ENCODE measurements at regions not wholly inside any gene's neighbourhood (a gene's known extent, or its start where the extent isn't known, plus 50 kb on each side); places are given as distances from the start of the nearest gene placed in this dataset.

GRCh38 chr18:28338316-28338715 lies 161.4 kb upstream of the CDH2 start:
- Histone ChIP-seq H3K9ac (ENCODE audit: low read depth in 1 of 2, low read length in 2 of 2) (no peak overlapping the region), H3K27ac (ENCODE audit: low read depth in 2 of 2, low read length in 2 of 2) (no peak overlapping the region), H3K4me3 (ENCODE audit: low read length in 2 of 2) (no peak overlapping the region), H3K9me3 (ENCODE audit: control insufficient read depth in 2 of 2, low read length in 2 of 2) (no peaks in the 10 kb centered on the region), H3K36me3 (ENCODE audit: control insufficient read depth in 2 of 2, insufficient read depth in 2 of 2, low read length in 2 of 2) (no peaks in the 10 kb centered on the region), H3K4me1 (ENCODE audit: control insufficient read depth in 2 of 2, insufficient read depth in 2 of 2, low read length in 2 of 2) (no peaks in the 10 kb centered on the region), H3K27me3 (ENCODE audit: control insufficient read depth in 2 of 2, insufficient read depth in 2 of 2, low read length in 2 of 2) (no peaks in the 10 kb centered on the region)

DNA sequence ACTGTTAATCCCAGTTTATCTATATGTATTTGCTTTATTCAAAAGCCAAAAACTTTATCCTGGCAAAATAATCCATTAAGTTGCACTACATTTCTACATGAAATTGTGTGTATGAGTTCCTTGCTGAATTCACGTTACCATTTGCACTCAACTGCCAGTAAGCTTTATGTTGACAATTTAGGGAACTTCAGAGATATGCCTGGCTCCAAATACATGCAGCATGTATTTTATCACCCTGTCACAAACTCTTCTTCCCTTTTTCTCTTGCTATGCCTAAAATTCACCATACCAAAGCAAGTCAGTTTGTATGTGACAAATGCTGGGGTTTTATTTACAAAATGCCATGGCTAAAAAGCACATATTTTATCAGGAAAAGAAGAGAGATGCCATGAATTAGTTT lies 157.6 kb upstream of the CDH2 start:
- no peak overlapping the region for H3K9ac ChIP-seq (ENCODE audit: low read depth in 1 of 2, low read length in 2 of 2)
- no peaks in the 10 kb centered on the region for H3K4me1 ChIP-seq (ENCODE audit: control insufficient read depth in 2 of 2, insufficient read depth in 2 of 2, low read length in 2 of 2)
- no peak overlapping the region for H3K27ac ChIP-seq (ENCODE audit: low read depth in 2 of 2, low read length in 2 of 2)
- H3K4me3 ChIP-seq (ENCODE audit: low read length in 2 of 2) = no peak overlapping the region
- H3K9me3 ChIP-seq (ENCODE audit: control insufficient read depth in 2 of 2, low read length in 2 of 2) = no peaks in the 10 kb centered on the region
- H3K36me3 ChIP-seq (ENCODE audit: control insufficient read depth in 2 of 2, insufficient read depth in 2 of 2, low read length in 2 of 2) = no peaks in the 10 kb centered on the region
- no peaks in the 10 kb centered on the region for H3K27me3 ChIP-seq (ENCODE audit: control insufficient read depth in 2 of 2, insufficient read depth in 2 of 2, low read length in 2 of 2)

DNA sequence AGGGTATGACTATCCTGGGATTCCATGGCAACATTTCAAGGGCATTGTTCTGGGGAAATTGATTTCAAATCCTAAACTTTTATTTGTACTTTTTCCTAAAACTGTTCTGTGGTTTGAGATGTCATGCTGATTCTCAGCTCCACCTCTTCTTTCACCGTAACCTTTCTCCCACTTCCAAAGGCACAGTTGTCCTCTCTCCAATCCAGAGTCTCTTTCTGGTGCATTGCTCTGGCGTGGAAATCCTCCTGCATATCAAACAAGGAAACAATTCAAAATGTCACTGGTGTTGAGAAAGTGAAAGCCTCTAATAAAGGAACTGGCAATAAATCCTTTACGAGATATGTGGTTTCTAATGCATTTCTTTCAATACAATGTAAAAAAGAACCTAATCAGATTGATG lies 155.1 kb upstream of the CDH2 start:
- Histone ChIP-seq H3K36me3 (ENCODE audit: control insufficient read depth in 2 of 2, insufficient read depth in 2 of 2, low read length in 2 of 2) (no peaks in the 10 kb centered on the region), H3K9ac (ENCODE audit: low read depth in 1 of 2, low read length in 2 of 2) (no peak overlapping the region), H3K9me3 (ENCODE audit: control insufficient read depth in 2 of 2, low read length in 2 of 2) (no peaks in the 10 kb centered on the region), H3K27ac (ENCODE audit: low read depth in 2 of 2, low read length in 2 of 2) (no peak overlapping the region), H3K4me1 (ENCODE audit: control insufficient read depth in 2 of 2, insufficient read depth in 2 of 2, low read length in 2 of 2) (no peaks in the 10 kb centered on the region), H3K4me3 (ENCODE audit: low read length in 2 of 2) (no peak overlapping the region), H3K27me3 (ENCODE audit: control insufficient read depth in 2 of 2, insufficient read depth in 2 of 2, low read length in 2 of 2) (no peaks in the 10 kb centered on the region)

DNA sequence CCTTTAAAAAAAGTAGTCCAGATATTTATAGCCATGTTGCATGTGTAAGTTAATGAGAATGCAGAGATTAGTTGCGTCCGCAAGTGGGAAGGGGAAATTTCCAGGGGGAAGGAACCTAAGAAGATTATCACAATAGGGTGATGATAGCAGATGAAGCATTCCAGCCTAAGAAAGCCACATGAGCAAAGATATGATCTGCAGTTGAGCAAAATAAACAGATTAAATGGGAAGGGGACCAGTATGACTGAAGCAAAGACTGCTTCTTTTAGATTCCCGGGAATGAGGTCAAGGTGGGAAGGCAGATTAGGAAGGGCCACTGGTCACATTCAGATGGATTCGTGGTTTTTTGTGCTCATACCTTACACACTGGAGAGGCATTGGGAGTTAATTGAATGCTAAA lies 154.6 kb upstream of the CDH2 start:
- no peaks in the 10 kb centered on the region for H3K4me1 ChIP-seq (ENCODE audit: control insufficient read depth in 2 of 2, insufficient read depth in 2 of 2, low read length in 2 of 2)
- no peaks in the 10 kb centered on the region for H3K27me3 ChIP-seq (ENCODE audit: control insufficient read depth in 2 of 2, insufficient read depth in 2 of 2, low read length in 2 of 2)
- no peaks in the 10 kb centered on the region for H3K36me3 ChIP-seq (ENCODE audit: control insufficient read depth in 2 of 2, insufficient read depth in 2 of 2, low read length in 2 of 2)
- no peak overlapping the region for H3K4me3 ChIP-seq (ENCODE audit: low read length in 2 of 2)
- H3K9ac ChIP-seq (ENCODE audit: low read depth in 1 of 2, low read length in 2 of 2) = no peak overlapping the region
- no peak overlapping the region for H3K27ac ChIP-seq (ENCODE audit: low read depth in 2 of 2, low read length in 2 of 2)
- H3K9me3 ChIP-seq (ENCODE audit: control insufficient read depth in 2 of 2, low read length in 2 of 2) = no peaks in the 10 kb centered on the region

- Histone ChIP-seq H3K27ac (ENCODE audit: low read depth in 2 of 2, low read length in 2 of 2) (no peak overlapping the region), H3K27me3 (ENCODE audit: control insufficient read depth in 2 of 2, insufficient read depth in 2 of 2, low read length in 2 of 2) (no peaks in the 10 kb centered on the region), H3K9ac (ENCODE audit: low read depth in 1 of 2, low read length in 2 of 2) (no peak overlapping the region), H3K4me1 (ENCODE audit: control insufficient read depth in 2 of 2, insufficient read depth in 2 of 2, low read length in 2 of 2) (no peaks in the 10 kb centered on the region), H3K4me3 (ENCODE audit: low read length in 2 of 2) (no peak overlapping the region), H3K36me3 (ENCODE audit: control insufficient read depth in 2 of 2, insufficient read depth in 2 of 2, low read length in 2 of 2) (no peaks in the 10 kb centered on the region), H3K9me3 (ENCODE audit: control insufficient read depth in 2 of 2, low read length in 2 of 2) (no peaks in the 10 kb centered on the region)
Measured at GRCh38 chr18:28313602-28314001, 136.7 kb upstream of the CDH2 start.

- H3K27me3 ChIP-seq (ENCODE audit: control insufficient read depth in 2 of 2, insufficient read depth in 2 of 2, low read length in 2 of 2) = no peaks in the 10 kb centered on the region
- no peaks in the 10 kb centered on the region for H3K4me1 ChIP-seq (ENCODE audit: control insufficient read depth in 2 of 2, insufficient read depth in 2 of 2, low read length in 2 of 2)
- no peak overlapping the region for H3K27ac ChIP-seq (ENCODE audit: low read depth in 2 of 2, low read length in 2 of 2)
- H3K36me3 ChIP-seq (ENCODE audit: control insufficient read depth in 2 of 2, insufficient read depth in 2 of 2, low read length in 2 of 2) = no peaks in the 10 kb centered on the region
- no peaks in the 10 kb centered on the region for H3K9me3 ChIP-seq (ENCODE audit: control insufficient read depth in 2 of 2, low read length in 2 of 2)
- no peak overlapping the region for H3K9ac ChIP-seq (ENCODE audit: low read depth in 1 of 2, low read length in 2 of 2)
- H3K4me3 ChIP-seq (ENCODE audit: low read length in 2 of 2) = no peak overlapping the region
Measured at GRCh38 chr18:28288784-28289183, 111.9 kb upstream of the CDH2 start.

DNA sequence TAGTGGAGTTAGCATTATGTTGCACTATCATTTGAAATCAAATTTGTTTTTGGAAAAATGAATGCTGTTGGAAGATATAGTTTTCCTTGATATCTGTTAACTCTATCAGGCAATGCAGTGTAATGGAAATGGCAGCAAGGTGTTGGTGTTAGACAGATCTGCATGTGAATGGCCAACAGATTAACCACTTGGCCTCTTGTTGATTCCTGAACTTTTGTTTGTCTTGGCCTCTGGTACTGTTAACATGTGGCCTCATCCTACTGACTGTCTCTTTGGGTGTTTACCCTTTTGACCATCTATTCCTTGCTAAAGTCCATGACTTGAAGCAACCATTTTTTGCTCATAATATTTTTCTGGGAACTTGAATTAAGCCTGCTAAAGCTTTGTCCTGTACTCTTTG lies 110.2 kb upstream of the CDH2 start:
- H3K4me1 ChIP-seq (ENCODE audit: control insufficient read depth in 2 of 2, insufficient read depth in 2 of 2, low read length in 2 of 2) = no peaks in the 10 kb centered on the region
- H3K27ac ChIP-seq (ENCODE audit: low read depth in 2 of 2, low read length in 2 of 2) = no peak overlapping the region
- no peak overlapping the region for H3K4me3 ChIP-seq (ENCODE audit: low read length in 2 of 2)
- H3K27me3 ChIP-seq (ENCODE audit: control insufficient read depth in 2 of 2, insufficient read depth in 2 of 2, low read length in 2 of 2) = no peaks in the 10 kb centered on the region
- no peaks in the 10 kb centered on the region for H3K9me3 ChIP-seq (ENCODE audit: control insufficient read depth in 2 of 2, low read length in 2 of 2)
- no peak overlapping the region for H3K9ac ChIP-seq (ENCODE audit: low read depth in 1 of 2, low read length in 2 of 2)
- H3K36me3 ChIP-seq (ENCODE audit: control insufficient read depth in 2 of 2, insufficient read depth in 2 of 2, low read length in 2 of 2) = no peaks in the 10 kb centered on the region

DNA sequence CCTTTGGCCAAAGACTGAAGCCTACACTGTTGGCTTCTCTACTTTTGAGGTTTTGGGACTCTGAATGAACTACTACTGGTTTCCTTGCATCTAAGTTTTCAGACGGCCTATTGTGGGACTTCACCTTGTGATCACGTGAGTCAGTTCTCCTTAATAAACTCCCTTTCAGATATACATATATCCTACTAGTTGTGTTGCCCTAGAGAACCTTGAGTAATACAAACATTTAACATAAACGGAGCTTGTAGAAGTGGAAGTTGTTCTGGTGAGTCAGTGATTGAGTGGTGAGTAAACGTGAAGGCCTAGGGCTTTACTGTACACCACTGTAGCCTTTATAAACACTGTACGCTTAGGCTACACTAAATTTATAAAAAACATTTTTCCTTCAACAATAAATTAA lies 107.2 kb upstream of the CDH2 start:
- no peak overlapping the region for H3K27ac ChIP-seq (ENCODE audit: low read depth in 2 of 2, low read length in 2 of 2)

GRCh38 chr18:28281400-28281799 lies 104.5 kb upstream of the CDH2 start:
- no peaks in the 10 kb centered on the region for H3K9me3 ChIP-seq (ENCODE audit: control insufficient read depth in 2 of 2, low read length in 2 of 2)
- no peak overlapping the region for H3K27ac ChIP-seq (ENCODE audit: low read depth in 2 of 2, low read length in 2 of 2)
- H3K36me3 ChIP-seq (ENCODE audit: control insufficient read depth in 2 of 2, insufficient read depth in 2 of 2, low read length in 2 of 2) = no peaks in the 10 kb centered on the region
- H3K4me3 ChIP-seq (ENCODE audit: low read length in 2 of 2) = no peak overlapping the region
- H3K4me1 ChIP-seq (ENCODE audit: control insufficient read depth in 2 of 2, insufficient read depth in 2 of 2, low read length in 2 of 2) = no peaks in the 10 kb centered on the region
- no peaks in the 10 kb centered on the region for H3K27me3 ChIP-seq (ENCODE audit: control insufficient read depth in 2 of 2, insufficient read depth in 2 of 2, low read length in 2 of 2)
- H3K9ac ChIP-seq (ENCODE audit: low read depth in 1 of 2, low read length in 2 of 2) = no peak overlapping the region

More for the DNA sequence above, 107.2 kb upstream of the CDH2 start:
- no peak overlapping the region for H3K4me3 ChIP-seq (ENCODE audit: low read length in 2 of 2)
- H3K36me3 ChIP-seq (ENCODE audit: control insufficient read depth in 2 of 2, insufficient read depth in 2 of 2, low read length in 2 of 2) = no peaks in the 10 kb centered on the region
- H3K9me3 ChIP-seq (ENCODE audit: control insufficient read depth in 2 of 2, low read length in 2 of 2) = no peaks in the 10 kb centered on the region
- H3K27me3 ChIP-seq (ENCODE audit: control insufficient read depth in 2 of 2, insufficient read depth in 2 of 2, low read length in 2 of 2) = no peaks in the 10 kb centered on the region
- no peak overlapping the region for H3K9ac ChIP-seq (ENCODE audit: low read depth in 1 of 2, low read length in 2 of 2)
- no peaks in the 10 kb centered on the region for H3K4me1 ChIP-seq (ENCODE audit: control insufficient read depth in 2 of 2, insufficient read depth in 2 of 2, low read length in 2 of 2)

- Histone ChIP-seq H3K9ac (ENCODE audit: low read depth in 1 of 2, low read length in 2 of 2) (no peak overlapping the region), H3K27ac (ENCODE audit: low read depth in 2 of 2, low read length in 2 of 2) (no peak overlapping the region), H3K4me3 (ENCODE audit: low read length in 2 of 2) (no peak overlapping the region), H3K4me1 (ENCODE audit: control insufficient read depth in 2 of 2, insufficient read depth in 2 of 2, low read length in 2 of 2) (no peaks in the 10 kb centered on the region), H3K9me3 (ENCODE audit: control insufficient read depth in 2 of 2, low read length in 2 of 2) (no peaks in the 10 kb centered on the region), H3K36me3 (ENCODE audit: control insufficient read depth in 2 of 2, insufficient read depth in 2 of 2, low read length in 2 of 2) (no peaks in the 10 kb centered on the region), H3K27me3 (ENCODE audit: control insufficient read depth in 2 of 2, insufficient read depth in 2 of 2, low read length in 2 of 2) (no peaks in the 10 kb centered on the region)
Measured at GRCh38 chr18:28269750-28270149, 92.8 kb upstream of the CDH2 start.

DNA sequence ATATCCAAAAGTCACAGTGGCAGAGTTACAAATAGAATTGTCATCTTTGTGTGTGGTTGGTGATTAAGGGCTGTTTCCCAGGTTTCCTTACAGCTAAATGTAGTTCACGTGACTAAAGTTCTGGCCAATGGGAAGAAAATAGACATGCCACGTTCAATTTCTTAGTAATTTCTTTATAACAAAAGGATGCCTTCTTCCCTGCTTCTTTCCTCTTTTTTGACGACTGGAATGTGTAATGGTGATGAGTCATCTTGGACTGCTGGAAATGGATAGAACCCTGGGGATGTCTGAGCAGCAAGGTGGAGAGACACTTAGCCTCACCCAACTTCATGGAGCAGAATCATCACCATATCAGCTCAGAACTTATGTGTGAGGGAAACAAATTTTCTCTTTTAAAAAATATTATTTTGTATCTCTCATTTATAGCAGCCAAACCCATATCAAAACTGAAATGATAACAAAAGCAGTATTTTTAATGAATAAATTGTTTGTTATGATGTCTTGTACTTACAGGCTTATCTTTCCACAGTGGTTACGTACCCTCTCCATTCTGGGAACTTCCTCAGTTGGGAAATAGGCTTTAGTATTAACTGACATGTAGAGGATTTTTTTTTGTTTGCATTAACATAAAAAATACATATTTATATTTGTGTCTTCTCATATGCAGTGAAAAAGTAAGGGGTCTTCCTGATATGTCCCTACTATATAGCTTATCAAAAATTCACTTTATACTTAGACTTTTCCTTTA lies 91.1 kb upstream of the CDH2 start:
- H3K9ac ChIP-seq (ENCODE audit: low read depth in 1 of 2, low read length in 2 of 2) = no peak overlapping the region
- no peaks in the 10 kb centered on the region for H3K9me3 ChIP-seq (ENCODE audit: control insufficient read depth in 2 of 2, low read length in 2 of 2)
- H3K4me1 ChIP-seq (ENCODE audit: control insufficient read depth in 2 of 2, insufficient read depth in 2 of 2, low read length in 2 of 2) = no peaks in the 10 kb centered on the region
- no peak overlapping the region for H3K4me3 ChIP-seq (ENCODE audit: low read length in 2 of 2)
- H3K27me3 ChIP-seq (ENCODE audit: control insufficient read depth in 2 of 2, insufficient read depth in 2 of 2, low read length in 2 of 2) = no peaks in the 10 kb centered on the region
- H3K36me3 ChIP-seq (ENCODE audit: control insufficient read depth in 2 of 2, insufficient read depth in 2 of 2, low read length in 2 of 2) = no peaks in the 10 kb centered on the region
- no peak overlapping the region for H3K27ac ChIP-seq (ENCODE audit: low read depth in 2 of 2, low read length in 2 of 2)

Measured in mucosa of rectum (tissue), 2 donors.